ENCODE measurements at regions not wholly inside any gene's neighbourhood (a gene's known extent, or its start where the extent isn't known, plus 50 kb on each side); places are given as distances from the start of the nearest gene placed in this dataset.
A peak's percentile ranks its signal among the peaks of the same experiment; 100 is the strongest.
"Not testable (repeated sequence)": the region's sequence is repeated elsewhere in the genome, so short reads cannot be mapped to it uniquely, and the experiment has no call there.

GRCh38 chr6:81889377-81890053, 137.0 kb upstream of the TENT5A start:
- TF ChIP-seq CTCF (IDR thresholded peaks at IDR 0.05; ENCODE audit: extremely low read depth, low read depth, low read length), result no peak
- H3K79me2 ChIP-seq (ENCODE audit: insufficient read depth, low read length), result no peaks in the 10 kb centered on the region
- H3K27me3 ChIP-seq (ENCODE audit: insufficient read depth, low read length), result no peaks in the 10 kb centered on the region
- no peak for DNase-seq (ENCODE audit: insufficient read length, low spot score, missing footprints)
- no peak overlapping the region for H2AFZ ChIP-seq (ENCODE audit: low read length)
- H3K27ac ChIP-seq (ENCODE audit: low read depth, low read length), result peak overlapping the region; percentile 91
- H3K36me3 ChIP-seq (ENCODE audit: insufficient read depth, low read length), result no peaks in the 10 kb centered on the region
- H3K4me1 ChIP-seq (ENCODE audit: insufficient read depth, low read length), result peaks cover 35% of the 10 kb centered on the region
- H3K4me3 ChIP-seq (ENCODE audit: insufficient read depth, low read length), result no peak overlapping the region
- no peaks in the 10 kb centered on the region for H4K20me1 ChIP-seq (ENCODE audit: insufficient read depth, low read length)
- no peak overlapping the region for H3K4me2 ChIP-seq (ENCODE audit: insufficient read depth, low read length)
- H3K9me3 ChIP-seq (ENCODE audit: low read depth, low read length), result no peaks in the 10 kb centered on the region

- H3K9me3 ChIP-seq (ENCODE audit: low read depth, low read length); H2AFZ ChIP-seq (ENCODE audit: low read length); H3K27me3 ChIP-seq (ENCODE audit: insufficient read depth, low read length); H3K4me3 ChIP-seq (ENCODE audit: insufficient read depth, low read length); H3K27ac ChIP-seq (ENCODE audit: low read depth, low read length); H3K79me2 ChIP-seq (ENCODE audit: insufficient read depth, low read length); H3K4me2 ChIP-seq (ENCODE audit: insufficient read depth, low read length); H4K20me1 ChIP-seq (ENCODE audit: insufficient read depth, low read length); H3K36me3 ChIP-seq (ENCODE audit: insufficient read depth, low read length); DNase-seq (ENCODE audit: insufficient read length, low spot score, missing footprints): not testable (repeated sequence)
- peaks cover 20% of the 10 kb centered on the region for H3K4me1 ChIP-seq (ENCODE audit: insufficient read depth, low read length)
Measured at GRCh38 chr6:81886909-81887308, 134.4 kb upstream of the TENT5A start.

- no peak for DNase-seq (ENCODE audit: insufficient read length, low spot score, missing footprints)
- no peaks in the 10 kb centered on the region for H3K27me3 ChIP-seq (ENCODE audit: insufficient read depth, low read length)
- H3K27ac ChIP-seq (ENCODE audit: low read depth, low read length), result no peak overlapping the region
- no peak for TF ChIP-seq CTCF (IDR thresholded peaks at IDR 0.05; ENCODE audit: extremely low read depth, low read depth, low read length)
- H2AFZ ChIP-seq (ENCODE audit: low read length), result no peak overlapping the region
- no peaks in the 10 kb centered on the region for H4K20me1 ChIP-seq (ENCODE audit: insufficient read depth, low read length)
- H3K79me2 ChIP-seq (ENCODE audit: insufficient read depth, low read length), result no peaks in the 10 kb centered on the region
- peaks cover 12% of the 10 kb centered on the region for H3K4me1 ChIP-seq (ENCODE audit: insufficient read depth, low read length)
- H3K9me3 ChIP-seq (ENCODE audit: low read depth, low read length), result no peaks in the 10 kb centered on the region
- H3K36me3 ChIP-seq (ENCODE audit: insufficient read depth, low read length), result no peaks in the 10 kb centered on the region
- H3K4me2 ChIP-seq (ENCODE audit: insufficient read depth, low read length), result no peak overlapping the region
- H3K4me3 ChIP-seq (ENCODE audit: insufficient read depth, low read length), result no peak overlapping the region
Measured at GRCh38 chr6:81886157-81886556, 133.7 kb upstream of the TENT5A start.

GRCh38 chr6:81881660-81882059, 129.2 kb upstream of the TENT5A start:
- no peak for DNase-seq (ENCODE audit: insufficient read length, low spot score, missing footprints)
- Histone ChIP-seq H3K4me1 (ENCODE audit: insufficient read depth, low read length) (no peaks in the 10 kb centered on the region), H3K36me3 (ENCODE audit: insufficient read depth, low read length) (no peaks in the 10 kb centered on the region), H4K20me1 (ENCODE audit: insufficient read depth, low read length) (no peaks in the 10 kb centered on the region), H3K79me2 (ENCODE audit: insufficient read depth, low read length) (no peaks in the 10 kb centered on the region), H3K27me3 (ENCODE audit: insufficient read depth, low read length) (no peaks in the 10 kb centered on the region), H3K4me3 (ENCODE audit: insufficient read depth, low read length) (no peak overlapping the region), H3K4me2 (ENCODE audit: insufficient read depth, low read length) (no peak overlapping the region), H3K27ac (ENCODE audit: low read depth, low read length) (no peak overlapping the region), H2AFZ (ENCODE audit: low read length) (no peak overlapping the region), H3K9me3 (ENCODE audit: low read depth, low read length) (no peaks in the 10 kb centered on the region)
- TF ChIP-seq CTCF (IDR thresholded peaks at IDR 0.05; ENCODE audit: extremely low read depth, low read depth, low read length), result no peak

Data from osteoblast (primary cell).